Posterior vena cava (tissue), 2 donors: ENCODE measurements at regions not wholly inside any gene's neighbourhood (a gene's known extent, or its start where the extent isn't known, plus 50 kb on each side); places are given as distances from the start of the nearest gene placed in this dataset.

ENCODE experiments used
- DNase-seq: peaks from one replicate; pipeline ENCODE4 v3.0.0-alpha.2; 2020; ENCODE audit warnings: low spot score
- intact Hi-C, 2 donors: fragments of 100-400 bp; cut with DNase I; formaldehyde crosslinking; loops; one replicate each; pipeline versions ENCODE4 v1.14.1 to v1.14.2; 2022 to 2023
- donor health status: DM: yes; HTN: yes; CAD: no.
- donor health status: DM: yes; HTN: yes; CAD: no.

- intact Hi-C loops, result no loop called here
- no peak for DNase-seq
Measured at GRCh38 chr12:85657836-85658630, 178.2 kb downstream of the RASSF9 start.

- intact Hi-C loops, result no loop called here
- no peak for DNase-seq
Measured at GRCh38 chr12:85659754-85660530, 176.3 kb downstream of the RASSF9 start.

GRCh38 chr12:85661461-85662206, 174.6 kb downstream of the RASSF9 start:
- no peak for DNase-seq
- intact Hi-C loops, result no loop called here

- no peak for DNase-seq
- intact Hi-C loops, result no loop called here
Measured at GRCh38 chr12:85662207-85662602, 174.0 kb downstream of the RASSF9 start.

- intact Hi-C loops, result no loop called here
- DNase-seq, result no peak
Measured at GRCh38 chr12:85663631-85664030, 172.6 kb downstream of the RASSF9 start.

GRCh38 chr12:85664429-85664828, 171.8 kb downstream of the RASSF9 start:
- intact Hi-C loops, result no loop called here
- DNase-seq, result no peak

- intact Hi-C loops, result no loop called here
Measured at GRCh38 chr12:85669911-85670310, 166.3 kb downstream of the RASSF9 start.

GRCh38 chr12:85672436-85672835, 163.8 kb downstream of the RASSF9 start:
- intact Hi-C loops, result no loop called here
- no peak for DNase-seq

More at GRCh38 chr12:85669911-85670310, 166.3 kb downstream of the RASSF9 start:
- no peak for DNase-seq

- peak; percentile 46 for DNase-seq
- intact Hi-C loops, result no loop called here
Measured at GRCh38 chr12:85673921-85674420, 162.2 kb downstream of the RASSF9 start.

GRCh38 chr12:85676816-85677749, 159.1 kb downstream of the RASSF9 start:
- DNase-seq, result no peak
- intact Hi-C loops, result no loop called here

GRCh38 chr12:85679296-85679695, 156.9 kb downstream of the RASSF9 start:
- intact Hi-C loops, result no loop called here
- DNase-seq, result no peak

GRCh38 chr12:85680881-85681280, 155.3 kb downstream of the RASSF9 start:
- no peak for DNase-seq
- intact Hi-C loops, result no loop called here

GRCh38 chr12:85681333-85681732, 154.9 kb downstream of the RASSF9 start:
- intact Hi-C loops, result no loop called here
- DNase-seq, result no peak

- intact Hi-C loops, result no loop called here
- peak; percentile 55 for DNase-seq
Measured at GRCh38 chr12:85683051-85683450, 153.2 kb downstream of the RASSF9 start.

- DNase-seq, result no peak
- intact Hi-C loops, result no loop called here
Measured at GRCh38 chr12:85688837-85689236, 147.4 kb downstream of the RASSF9 start.

- intact Hi-C loops, result no loop called here
- DNase-seq, result no peak
Measured at GRCh38 chr12:85690146-85690545, 146.1 kb downstream of the RASSF9 start.

- DNase-seq, result no peak
- intact Hi-C loops, result no loop called here
Measured at GRCh38 chr12:85693093-85693665, 143.0 kb downstream of the RASSF9 start.

GRCh38 chr12:85695097-85695715, 141.0 kb downstream of the RASSF9 start:
- DNase-seq, result no peak
- intact Hi-C loops, result no loop called here
